Ovary (tissue), 7 donors: ENCODE measurements at regions not wholly inside any gene's neighbourhood (a gene's known extent, or its start where the extent isn't known, plus 50 kb on each side); places are given as distances from the start of the nearest gene placed in this dataset.
"Not testable (repeated sequence)": the region's sequence is repeated elsewhere in the genome, so short reads cannot be mapped to it uniquely, and the experiment has no call there.

Source experiments
- DNase-seq, 5 donors: peaks; one replicate each; pipeline ENCODE4 v3.0.0-alpha.2; 2019 to 2020
- H3K27ac ChIP-seq, 2 donors: fragments of 200-600 bp; one replicate each; pipeline versions ENCODE4 v1.5.1 to v1.8.0; 2019 to 2022
- H3K27me3 ChIP-seq: fragments of 200-600 bp; one replicate; pipeline ENCODE4 v1.8.0; 2022
- H3K36me3 ChIP-seq: fragments of 200-600 bp; sonication (generic); one replicate; pipeline ENCODE4 v1.5.1; 2019
- H3K4me1 ChIP-seq: one replicate; pipeline ENCODE4 v1.8.1; 2013; ENCODE audit warnings: mild to moderate bottlenecking, moderate library complexity; ENCODE audit not compliant: insufficient read depth
- H3K4me3 ChIP-seq: fragments of 200-600 bp; sonication (generic); one replicate; pipeline ENCODE4 v1.5.1; 2017
- H3K9me3 ChIP-seq, 2 donors: fragments of 200-600 bp in 1 of 2; sonication (generic) in 1 of 2; one replicate each; pipeline versions ENCODE4 v1.5.1 to v1.8.1; 2013 to 2019; ENCODE audit warnings: mild to moderate bottlenecking in 1 of 2, moderate library complexity in 1 of 2
- EP300 ChIP-seq: sonication (generic); formaldehyde crosslinking; IDR thresholded peaks from one replicate; pipeline ENCODE4 v1.6.1; 2017; ENCODE audit warnings: antibody characterized with exemption
- POLR2A ChIP-seq: fragments of 450-650 bp; IDR thresholded peaks from one replicate; pipeline ENCODE4 v1.6.1; 2017; ENCODE audit warnings: antibody characterized with exemption, mild to moderate bottlenecking, moderate library complexity
- WGBS, 3 donors: extraction: QIAGEN DNeasy Blood & Tissue Kit in 1 of 3; methylation state at CpG; one replicate each; pipeline versions ENCODE4 v1.1.5 to v1.1.7; 2013 to 2017; 5-methylcytosine and 5-hydroxymethylcytosine counted together
- intact Hi-C, 4 donors: fragments of 100-400 bp; cut with DNase I; formaldehyde crosslinking; loops; one replicate each; pipeline versions ENCODE4 v1.11.0 to v1.15.1; 2022 to 2023
- TF ChIP-seq, protein P1 (sequence below), 3 donors: fragments of 450-650 bp in 2 of 3; fragments of 200-600 bp in 1 of 3; IDR thresholded peaks; one replicate each; pipeline versions ENCODE4 v1.5.1 to v1.8.0; 2016 to 2022; ENCODE audit warnings: antibody characterized with exemption in 3 of 3, mild to moderate bottlenecking in 1 of 3
- donor health status: DM: no; HTN: no; CAD: no; lungs with moderate emphysema.
- donor health status: DM: no; HTN: no; CAD: no.
- donor health status: Bipolar disorder and iron deficiency.
- donor health status: DM: no; HTN: no; CAD: no.
- donor health status: DM: yes; HTN: yes; CAD: no.

DNA sequence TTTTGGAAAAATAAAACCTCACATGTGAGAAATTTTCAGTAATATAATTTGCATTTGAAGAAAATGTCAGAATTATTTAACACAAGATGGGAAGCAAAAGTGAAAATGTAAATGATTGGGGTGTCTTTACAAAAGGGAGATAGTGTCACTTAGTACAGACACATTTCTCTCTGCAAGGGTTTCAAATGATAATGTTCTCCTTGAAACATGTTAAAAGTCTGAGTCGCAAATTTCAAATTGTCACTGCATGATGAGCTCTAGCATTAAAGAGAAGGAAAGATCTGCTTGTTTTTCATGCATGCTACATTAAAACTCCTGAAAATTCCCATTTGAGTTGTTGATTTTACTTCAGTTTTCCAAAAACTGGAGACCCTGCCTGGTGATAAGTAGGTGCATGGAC is 122.0 kb upstream of the LDB2 start:
- Histone ChIP-seq H3K9me3 (no peaks in the 10 kb centered on the region), H3K27me3 (no peaks in the 10 kb centered on the region), H3K4me1 (no peaks in the 10 kb centered on the region), H3K4me3 (no peak overlapping the region), H3K36me3 (no peaks in the 10 kb centered on the region), H3K27ac (no peak overlapping the region)
- DNase-seq, result no peak
- WGBS, 3 donors, result 85 to 98% (median 93%) methylated on average over 1 of the region's 1 CpG
- intact Hi-C loops, result no loop called here
- TF ChIP-seq, protein P1, sequence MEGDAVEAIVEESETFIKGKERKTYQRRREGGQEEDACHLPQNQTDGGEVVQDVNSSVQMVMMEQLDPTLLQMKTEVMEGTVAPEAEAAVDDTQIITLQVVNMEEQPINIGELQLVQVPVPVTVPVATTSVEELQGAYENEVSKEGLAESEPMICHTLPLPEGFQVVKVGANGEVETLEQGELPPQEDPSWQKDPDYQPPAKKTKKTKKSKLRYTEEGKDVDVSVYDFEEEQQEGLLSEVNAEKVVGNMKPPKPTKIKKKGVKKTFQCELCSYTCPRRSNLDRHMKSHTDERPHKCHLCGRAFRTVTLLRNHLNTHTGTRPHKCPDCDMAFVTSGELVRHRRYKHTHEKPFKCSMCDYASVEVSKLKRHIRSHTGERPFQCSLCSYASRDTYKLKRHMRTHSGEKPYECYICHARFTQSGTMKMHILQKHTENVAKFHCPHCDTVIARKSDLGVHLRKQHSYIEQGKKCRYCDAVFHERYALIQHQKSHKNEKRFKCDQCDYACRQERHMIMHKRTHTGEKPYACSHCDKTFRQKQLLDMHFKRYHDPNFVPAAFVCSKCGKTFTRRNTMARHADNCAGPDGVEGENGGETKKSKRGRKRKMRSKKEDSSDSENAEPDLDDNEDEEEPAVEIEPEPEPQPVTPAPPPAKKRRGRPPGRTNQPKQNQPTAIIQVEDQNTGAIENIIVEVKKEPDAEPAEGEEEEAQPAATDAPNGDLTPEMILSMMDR (IDR thresholded peaks at IDR 0.05), result no peak
- TF ChIP-seq POLR2A (no peak), EP300 (no peak)

DNA sequence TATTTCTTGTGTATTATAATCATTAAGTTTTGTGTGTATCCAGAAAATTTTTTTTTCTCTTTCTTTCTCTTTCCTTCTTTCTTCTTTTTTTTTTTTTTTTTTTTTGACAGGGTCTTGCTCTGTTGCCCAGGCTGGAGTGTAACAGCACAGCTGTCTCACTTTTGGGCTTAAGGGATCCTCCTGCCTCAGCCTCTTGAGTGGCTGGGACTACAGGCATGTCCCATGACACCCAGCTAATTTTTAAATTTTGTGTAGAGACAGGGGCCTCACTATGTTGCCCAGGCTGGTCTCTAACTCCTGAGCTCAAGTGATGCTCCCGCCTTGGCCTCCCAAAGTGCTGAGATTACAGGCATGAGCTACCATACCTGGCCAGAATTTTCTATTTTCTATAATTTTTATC is 120.2 kb upstream of the LDB2 start:
- WGBS, 3 donors, result 94 to 100% (median 97%) methylated on average over 1 of the region's 1 CpG
- DNase-seq, intact Hi-C loops: not testable (repeated sequence)

DNA sequence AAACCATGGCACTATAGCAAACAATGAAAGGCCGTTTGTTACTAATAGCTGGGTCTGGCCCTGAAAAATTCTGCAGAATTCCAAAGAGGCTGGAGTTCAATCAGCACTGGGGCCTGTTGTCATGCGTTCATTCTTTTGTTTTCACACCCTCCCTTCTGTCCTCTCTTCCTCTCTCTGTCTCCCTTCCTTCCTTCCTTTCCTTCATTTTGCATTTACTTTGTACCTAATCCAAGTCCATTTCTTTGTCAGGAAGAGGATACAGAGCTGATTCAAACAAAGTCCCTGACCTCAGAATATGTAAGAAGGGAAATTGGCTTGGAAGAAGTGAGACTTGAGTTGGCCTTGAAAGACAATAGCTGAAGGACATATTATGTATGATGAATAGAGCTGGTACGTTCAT is 119.6 kb upstream of the LDB2 start:
- H3K27me3 ChIP-seq, result no peaks in the 10 kb centered on the region
- H3K4me1 ChIP-seq, result no peaks in the 10 kb centered on the region
- H3K9me3 ChIP-seq, result no peaks in the 10 kb centered on the region
- H3K36me3 ChIP-seq, result no peaks in the 10 kb centered on the region
- WGBS, 3 donors, result 55 to 58% (median 57%) methylated on average over 3 of the region's 3 CpGs
- no peak overlapping the region for H3K4me3 ChIP-seq
- no peak for DNase-seq
- no peak overlapping the region for H3K27ac ChIP-seq
- intact Hi-C loops, result no loop called here
- TF ChIP-seq POLR2A, result no peak
- TF ChIP-seq, protein P1 (IDR thresholded peaks at IDR 0.05), result no peak
- TF ChIP-seq EP300, result no peak

More for the DNA sequence above, 120.2 kb upstream of the LDB2 start:
- H3K9me3 ChIP-seq, H3K4me1 ChIP-seq, H3K27ac ChIP-seq, H3K4me3 ChIP-seq, H3K36me3 ChIP-seq, H3K27me3 ChIP-seq: not testable (repeated sequence)

DNA sequence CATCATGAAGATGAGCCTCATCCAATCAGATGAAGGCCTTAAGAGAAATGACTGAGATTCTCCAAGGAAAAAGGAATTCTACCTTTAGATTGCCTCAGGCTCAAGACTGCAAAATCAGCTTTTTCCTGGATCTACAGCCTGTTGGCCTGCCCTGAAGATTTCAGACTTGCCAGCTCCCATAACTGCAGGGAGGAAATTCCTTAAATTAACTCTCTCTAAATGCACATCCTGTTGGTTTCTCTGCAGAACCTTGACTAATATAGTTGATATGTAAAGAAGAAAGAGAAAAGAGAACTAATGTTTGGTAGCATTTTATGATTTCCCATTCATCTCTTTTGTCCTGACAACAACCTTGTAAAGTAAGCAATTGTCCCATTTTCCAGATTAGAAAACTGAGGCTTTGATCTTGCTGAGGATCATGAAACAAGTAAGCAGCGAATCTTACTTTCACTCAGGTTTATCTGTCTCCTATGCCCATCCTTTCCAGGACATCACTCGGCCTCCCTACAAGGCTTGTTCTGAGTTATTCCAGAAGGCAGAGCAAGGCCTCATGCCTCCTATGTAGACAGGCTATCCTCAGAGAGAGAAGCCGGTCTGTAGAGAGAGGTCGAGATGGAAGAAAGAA is 115.0 kb upstream of the LDB2 start:
- 89 to 93% (median 92%) methylated on average over 4 of the region's 4 CpGs for WGBS, 3 donors
- intact Hi-C loops, result no loop called here
- no peak for DNase-seq

DNA sequence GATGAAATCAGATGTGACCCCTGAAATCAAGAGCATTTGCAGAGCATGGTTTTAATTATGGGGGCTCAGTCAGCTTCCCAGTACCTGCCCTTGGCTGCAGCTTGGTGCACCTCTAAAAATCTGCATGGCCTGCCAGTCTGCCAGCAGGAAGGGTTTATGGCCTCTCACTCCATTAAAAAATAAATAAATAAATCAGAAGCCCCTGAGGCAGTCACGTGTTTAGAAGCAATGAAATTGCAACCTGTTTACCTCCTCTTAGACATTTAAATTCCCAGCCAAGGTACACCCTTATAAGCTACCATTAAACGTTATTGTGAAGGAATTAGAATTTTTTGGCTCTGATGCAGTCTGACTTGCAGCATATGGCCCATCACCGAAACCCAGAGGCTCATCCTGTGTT is 114.0 kb upstream of the LDB2 start:
- H3K9me3 ChIP-seq, result no peaks in the 10 kb centered on the region
- WGBS, 3 donors, result 74 to 78% (median 76%) methylated on average over 3 of the region's 3 CpGs
- no peak overlapping the region for H3K4me3 ChIP-seq
- TF ChIP-seq, protein P1 (IDR thresholded peaks at IDR 0.05), result no peak
- no peak for TF ChIP-seq EP300
- no peak for TF ChIP-seq POLR2A
- no peaks in the 10 kb centered on the region for H3K27me3 ChIP-seq
- H3K27ac ChIP-seq, result no peak overlapping the region
- no peak for DNase-seq
- no peaks in the 10 kb centered on the region for H3K36me3 ChIP-seq
- intact Hi-C loops, result no loop called here
- H3K4me1 ChIP-seq, result no peaks in the 10 kb centered on the region

More for the DNA sequence above, 115.0 kb upstream of the LDB2 start:
- Histone ChIP-seq H3K27ac (no peak overlapping the region), H3K4me1 (no peaks in the 10 kb centered on the region), H3K9me3 (no peaks in the 10 kb centered on the region), H3K4me3 (no peak overlapping the region), H3K36me3 (no peaks in the 10 kb centered on the region), H3K27me3 (no peaks in the 10 kb centered on the region)
- TF ChIP-seq EP300, result no peak
- TF ChIP-seq, protein P1 (IDR thresholded peaks at IDR 0.05), result no peak
- no peak for TF ChIP-seq POLR2A
